IMR-90 (cell line): ENCODE measurements at regions not wholly inside any gene's neighbourhood (a gene's known extent, or its start where the extent isn't known, plus 50 kb on each side); places are given as distances from the start of the nearest gene placed in this dataset.

Source experiments
- BHLHE40 ChIP-seq: fragments of 150-350 bp; IDR thresholded peaks from 2 replicates; pipeline ENCODE4 v1.6.1; 2016; ENCODE audit warnings: mild to moderate bottlenecking, low read depth, low read length
- CEBPB ChIP-seq: IDR thresholded peaks from 2 replicates; pipeline ENCODE4 v1.6.1; 2012; ENCODE audit warnings: low read depth, low read length, improper control_type of control experiment
- CTCF ChIP-seq: conservative IDR thresholded peaks from 2 replicates; pipeline ENCODE4 v1.5.1; 2012; ENCODE audit warnings: mild to moderate bottlenecking, low read depth, low read length, improper control_type of control experiment
- ELK1 ChIP-seq: fragments of 150-350 bp; IDR thresholded peaks from 2 replicates; pipeline ENCODE4 v1.6.1; 2016; ENCODE audit warnings: low read depth, mild to moderate bottlenecking, low read length, moderate library complexity, borderline replicate concordance
- FOS ChIP-seq: fragments of 150-350 bp; IDR thresholded peaks from 2 replicates; pipeline ENCODE4 v1.6.1; 2016; ENCODE audit warnings: low read depth, low read length
- MAZ ChIP-seq: IDR thresholded peaks from 2 replicates; pipeline ENCODE4 v1.6.1; 2012; ENCODE audit warnings: low read depth, mild to moderate bottlenecking, low read length, improper control_type of control experiment, moderate library complexity, borderline replicate concordance
- MXI1 ChIP-seq: IDR thresholded peaks from 2 replicates; pipeline ENCODE4 v1.6.1; 2012; ENCODE audit warnings: low read depth, mild to moderate bottlenecking, low read length, moderate library complexity, borderline replicate concordance
- NFE2L2 ChIP-seq: fragments of 150-350 bp; IDR thresholded peaks from 2 replicates; pipeline ENCODE4 v1.6.1; 2016; ENCODE audit warnings: low read depth, mild to moderate bottlenecking, low read length
- POLR2A ChIP-seq: IDR thresholded peaks from 2 replicates; pipeline ENCODE4 v1.6.1; 2012; ENCODE audit warnings: mild to moderate bottlenecking, low read depth, low read length
- RAD21 ChIP-seq: IDR thresholded peaks from 2 replicates; pipeline ENCODE4 v1.6.1; 2012; ENCODE audit warnings: low read length, improper control_type of control experiment
- RCOR1 ChIP-seq: IDR thresholded peaks from 2 replicates; pipeline ENCODE4 v1.6.1; 2012; ENCODE audit warnings: mild to moderate bottlenecking, low read length, improper control_type of control experiment; ENCODE audit not compliant: insufficient replicate concordance
- RFX5 ChIP-seq: IDR thresholded peaks from 2 replicates; pipeline ENCODE4 v1.8.0; 2012; ENCODE audit warnings: low read depth, mild to moderate bottlenecking, low read length, moderate library complexity
- SMC3 ChIP-seq: fragments of 150-350 bp; IDR thresholded peaks from 2 replicates; pipeline ENCODE4 v1.6.1; 2016; ENCODE audit warnings: low read depth, mild to moderate bottlenecking, antibody characterized with exemption, low read length, moderate library complexity
- USF2 ChIP-seq: fragments of 150-350 bp; IDR thresholded peaks from 2 replicates; pipeline ENCODE4 v1.6.1; 2017; ENCODE audit warnings: mild to moderate bottlenecking, antibody characterized with exemption, low read length, low read depth

- no peak for TF ChIP-seq FOS
- TF ChIP-seq CTCF = no peak
- TF ChIP-seq SMC3 = no peak
- no peak for TF ChIP-seq RCOR1
- TF ChIP-seq POLR2A = no peak
- no peak for TF ChIP-seq MXI1
- TF ChIP-seq RAD21 = no peak
- TF ChIP-seq CEBPB = no peak
- TF ChIP-seq BHLHE40 = no peak
- TF ChIP-seq RFX5 = no peak
- no peak for TF ChIP-seq USF2
- TF ChIP-seq ELK1 = no peak
- no peak for TF ChIP-seq MAZ
- no peak for TF ChIP-seq NFE2L2
Observed at GRCh38 chr14:81839056-81839455, 305.4 kb upstream of the SEL1L start.
